HFFc6 (cell line): ENCODE measurements at regions not wholly inside any gene's neighbourhood (a gene's known extent, or its start where the extent isn't known, plus 50 kb on each side); places are given as distances from the start of the nearest gene placed in this dataset.

ENCODE experiments used
- DNase-seq: peaks from one replicate; pipeline ENCODE4 v3.0.0-alpha.2; 2018
- H3K27ac Mint-ChIP-seq: 2 replicates; pipeline ENCODE4 v1.8.0; 2020; ENCODE audit warnings: mild to moderate bottlenecking, mixed read lengths
- H3K27me3 Mint-ChIP-seq: 2 replicates; pipeline ENCODE4 v1.8.0; 2021; ENCODE audit warnings: mild to moderate bottlenecking, moderate library complexity, mixed read lengths; ENCODE audit not compliant: insufficient read depth
- H3K36me3 Mint-ChIP-seq: 2 replicates; pipeline ENCODE4 v1.8.0; 2021; ENCODE audit warnings: low read depth, mixed read lengths
- H3K4me1 Mint-ChIP-seq: 2 replicates; pipeline ENCODE4 v1.8.0; 2020; ENCODE audit warnings: low read depth, mixed read lengths
- H3K4me3 Mint-ChIP-seq: 2 replicates; pipeline ENCODE4 v1.8.0; 2020; ENCODE audit warnings: mild to moderate bottlenecking, moderate library complexity, mixed read lengths
- H3K9me3 Mint-ChIP-seq: 2 replicates; pipeline ENCODE4 v1.8.0; 2020; ENCODE audit warnings: mild to moderate bottlenecking, mixed read lengths
- CTCF ChIP-seq: fragments of 200-600 bp; sonication (generic); IDR thresholded peaks from 2 replicates; pipeline ENCODE4 v1.5.0; 2021; ENCODE audit warnings: antibody characterized with exemption, mild to moderate bottlenecking

- H3K27me3 Mint-ChIP-seq = peaks cover 15% of the 10 kb centered on the region; the same call in 1 of the 2 replicates
- no peak for TF ChIP-seq CTCF
- H3K4me3 Mint-ChIP-seq = no peak overlapping the region
Measured at GRCh38 chr10:123599366-123599849, 66.7 kb upstream of the GPR26 start.

GRCh38 chr10:123600177-123600576 lies 66.0 kb upstream of the GPR26 start:
- Mint-ChIP-seq H3K9me3 (peaks cover 16% of the 10 kb centered on the region), H3K4me3 (no peak overlapping the region), H3K27ac (no peak overlapping the region), H3K27me3 (peaks cover 14% of the 10 kb centered on the region; the same call in 1 of the 2 replicates), H3K4me1 (no peaks in the 10 kb centered on the region), H3K36me3 (no peaks in the 10 kb centered on the region)
- no peak for TF ChIP-seq CTCF
- DNase-seq = no peak

More at GRCh38 chr10:123599366-123599849, 66.7 kb upstream of the GPR26 start:
- H3K9me3 Mint-ChIP-seq = peaks cover 15% of the 10 kb centered on the region
- H3K27ac Mint-ChIP-seq = no peak overlapping the region
- no peaks in the 10 kb centered on the region for H3K4me1 Mint-ChIP-seq
- no peak for DNase-seq
- H3K36me3 Mint-ChIP-seq = no peaks in the 10 kb centered on the region

- TF ChIP-seq CTCF = no peak
Measured at GRCh38 chr10:123603130-123603529, 63.0 kb upstream of the GPR26 start.

GRCh38 chr10:123604506-123604905 lies 61.6 kb upstream of the GPR26 start:
- no peak for TF ChIP-seq CTCF
- Mint-ChIP-seq H3K36me3 (no peaks in the 10 kb centered on the region), H3K27me3 (peaks cover 11% of the 10 kb centered on the region; the same call in 1 of the 2 replicates), H3K4me1 (no peaks in the 10 kb centered on the region), H3K9me3 (peaks cover 16% of the 10 kb centered on the region), H3K27ac (no peak overlapping the region), H3K4me3 (no peak overlapping the region)
- no peak for DNase-seq

More at GRCh38 chr10:123603130-123603529, 63.0 kb upstream of the GPR26 start:
- Mint-ChIP-seq H3K9me3 (peaks cover 16% of the 10 kb centered on the region), H3K27me3 (peaks cover 15% of the 10 kb centered on the region; the same call in 1 of the 2 replicates), H3K4me3 (no peak overlapping the region), H3K4me1 (no peaks in the 10 kb centered on the region), H3K27ac (no peak overlapping the region), H3K36me3 (no peaks in the 10 kb centered on the region)
- DNase-seq = no peak

GRCh38 chr10:123606006-123606405 lies 60.1 kb upstream of the GPR26 start:
- Mint-ChIP-seq H3K9me3 (peaks cover 16% of the 10 kb centered on the region), H3K36me3 (no peaks in the 10 kb centered on the region), H3K4me3 (no peak overlapping the region), H3K27ac (no peak overlapping the region), H3K4me1 (no peaks in the 10 kb centered on the region), H3K27me3 (peaks cover 18% of the 10 kb centered on the region; the same call in 1 of the 2 replicates)
- DNase-seq = no peak
- TF ChIP-seq CTCF = no peak
